Aorta (tissue), 5 donors: ENCODE measurements at regions not wholly inside any gene's neighbourhood (a gene's known extent, or its start where the extent isn't known, plus 50 kb on each side); places are given as distances from the start of the nearest gene placed in this dataset.
"Not testable (repeated sequence)": the region's sequence is repeated elsewhere in the genome, so short reads cannot be mapped to it uniquely, and the experiment has no call there.

ENCODE experiments used
- ATAC-seq: fragments of 200-7000 bp; cut with Tn5 transposase; one replicate; pipeline ENCODE4 v1.9.1; 2022; ENCODE audit warnings: moderate library complexity; ENCODE audit not compliant: low FRiP score
- DNase-seq, 2 donors: peaks; one replicate each; pipeline ENCODE4 v3.0.0-alpha.2; 2020
- H3K27ac ChIP-seq, 2 donors: one replicate each; pipeline ENCODE4 v1.5.1; 2013; ENCODE audit warnings: low read length in 2 of 2, mild to moderate bottlenecking in 2 of 2, moderate library complexity in 2 of 2, control low read depth in 1 of 2, inconsistent platforms in 1 of 2, low read depth in 1 of 2
- H3K27me3 ChIP-seq, 2 donors: one replicate each; pipeline ENCODE4 v1.6.1; 2013; ENCODE audit warnings: control low read depth in 1 of 2, low read length in 1 of 2, mild to moderate bottlenecking in 1 of 2, moderate library complexity in 1 of 2; ENCODE audit not compliant: insufficient read depth in 2 of 2, control insufficient read depth in 1 of 2
- H3K36me3 ChIP-seq, 2 donors: one replicate each; pipeline ENCODE4 v1.6.1; 2013; ENCODE audit warnings: control low read depth in 1 of 2, low read length in 1 of 2, mild to moderate bottlenecking in 1 of 2; ENCODE audit not compliant: insufficient read depth in 2 of 2, control insufficient read depth in 1 of 2
- H3K4me1 ChIP-seq, 2 donors: one replicate each; pipeline ENCODE4 v1.6.1; 2013; ENCODE audit warnings: low read length in 2 of 2, control low read depth in 1 of 2, mild to moderate bottlenecking in 1 of 2, moderate library complexity in 1 of 2; ENCODE audit not compliant: insufficient read depth in 2 of 2, control insufficient read depth in 1 of 2
- H3K4me3 ChIP-seq, 2 donors: one replicate each; pipeline ENCODE4 v1.5.1; 2013; ENCODE audit warnings: low read length in 2 of 2, control low read depth in 1 of 2, mild to moderate bottlenecking in 1 of 2
- H3K9me3 ChIP-seq: one replicate; pipeline ENCODE4 v1.6.1; 2013; ENCODE audit warnings: mild to moderate bottlenecking, low read length; ENCODE audit not compliant: control insufficient read depth
- WGBS, 2 donors: extraction: QIAGEN DNeasy Blood & Tissue Kit; methylation state at CpG; one replicate each; pipeline ENCODE4 v1.1.7; 2013; 5-methylcytosine and 5-hydroxymethylcytosine counted together
- intact Hi-C, 2 donors: fragments of 100-400 bp; cut with DNase I; formaldehyde crosslinking; loops; one replicate each; pipeline versions ENCODE4 v1.14.2 to v1.15.0; 2022
- donor health status: healthy with polysubstance abuse.
- donor health status: Bipolar disorder and iron deficiency.
- donor health status: DM: no; HTN: no; CAD: no.
- donor health status: DM: no; HTN: no; CAD: no.
- donor health status: DM: yes; HTN: yes; CAD: no.

- peaks cover 0 to 2% of the 10 kb centered on the region in 2 donors for H3K4me1 ChIP-seq
- intact Hi-C loops, result loop anchor here (1.0 to 2.0 kb wide), 4 partner anchors 19 to 106 kb away; partner anchors contain the start of gene PICALM (in 2 of the 2)
- peak; percentile 94 for ATAC-seq
Observed at GRCh38 chr11:86174101-86175046, 70.2 kb upstream of the EED start.

GRCh38 chr11:86172894-86173293 is 71.7 kb upstream of the EED start:
- no peak for DNase-seq
- ATAC-seq, result no peak
- H3K36me3 ChIP-seq, result no peaks in the 10 kb centered on the region
- H3K4me3 ChIP-seq, result no peak overlapping the region
- intact Hi-C loops, result no loop called here
- WGBS, 2 donors, result 73 to 93% methylated on average over 1 of the region's 1 CpG
- no peaks in the 10 kb centered on the region for H3K27me3 ChIP-seq
- no peak overlapping the region for H3K27ac ChIP-seq
- H3K4me1 ChIP-seq, result peaks cover 0 to 2% of the 10 kb centered on the region in 2 donors
- H3K9me3 ChIP-seq, result no peaks in the 10 kb centered on the region

More at GRCh38 chr11:86174101-86175046, 70.2 kb upstream of the EED start:
- 9 to 10% methylated on average over 8 of the region's 8 CpGs for WGBS, 2 donors
- H3K27me3 ChIP-seq, result no peaks in the 10 kb centered on the region
- H3K9me3 ChIP-seq, result no peaks in the 10 kb centered on the region
- H3K4me3 ChIP-seq, result no peak overlapping the region
- peak overlapping the region; percentile 29 to 84 for H3K27ac ChIP-seq
- no peaks in the 10 kb centered on the region for H3K36me3 ChIP-seq
- DNase-seq, result peak; percentile 92 to 93

DNA sequence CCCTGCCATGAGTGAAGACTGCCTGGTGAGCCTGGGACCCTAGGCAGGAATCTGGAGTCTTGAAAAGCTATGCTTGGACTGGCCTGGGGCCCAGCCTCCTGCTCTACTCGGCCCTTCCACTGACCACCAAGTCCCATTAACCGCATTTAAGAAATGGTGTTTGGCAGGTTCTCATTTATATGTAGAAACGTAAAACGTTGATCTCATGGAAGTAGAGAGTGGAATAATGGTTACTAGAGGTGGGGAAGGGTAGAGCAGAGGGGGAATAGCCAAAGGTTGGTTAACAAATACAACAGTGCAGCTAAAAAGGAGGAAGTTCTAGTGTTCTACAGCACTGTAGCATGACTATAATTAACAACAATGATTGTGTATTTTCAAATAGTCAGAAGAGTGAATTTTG is 72.9 kb upstream of the EED start:
- H3K9me3 ChIP-seq, result no peaks in the 10 kb centered on the region
- no peaks in the 10 kb centered on the region for H3K36me3 ChIP-seq
- ATAC-seq, result no peak
- no peak overlapping the region for H3K27ac ChIP-seq
- DNase-seq, result no peak
- 93 to 97% methylated on average over 4 of the region's 4 CpGs for WGBS, 2 donors
- intact Hi-C loops, result no loop called here
- H3K27me3 ChIP-seq, result no peaks in the 10 kb centered on the region
- peaks cover 0 to under 1% of the 10 kb centered on the region in 2 donors for H3K4me1 ChIP-seq
- H3K4me3 ChIP-seq, result no peak overlapping the region

GRCh38 chr11:86167499-86168164 is 76.9 kb upstream of the EED start:
- ATAC-seq (no peak), DNase-seq (peak in 1 of 2 donors; percentile 57)
- no peaks in the 10 kb centered on the region for H3K27me3 ChIP-seq
- peaks cover 0 to 2% of the 10 kb centered on the region in 2 donors for H3K4me1 ChIP-seq
- intact Hi-C loops, result no loop called here
- WGBS, 2 donors, result 45 to 46% methylated on average over 4 of the region's 4 CpGs
- no peak overlapping the region for H3K4me3 ChIP-seq
- no peaks in the 10 kb centered on the region for H3K9me3 ChIP-seq
- H3K27ac ChIP-seq, result no peak overlapping the region
- no peaks in the 10 kb centered on the region for H3K36me3 ChIP-seq

GRCh38 chr11:86166287-86166686 is 78.3 kb upstream of the EED start:
- H3K9me3 ChIP-seq, H3K36me3 ChIP-seq, H3K27ac ChIP-seq, H3K4me1 ChIP-seq, H3K4me3 ChIP-seq, DNase-seq, ATAC-seq, H3K27me3 ChIP-seq, intact Hi-C loops: not testable (repeated sequence)
- 98 to 100% methylated on average over 1 of the region's 1 CpG for WGBS, 2 donors

GRCh38 chr11:86164106-86164505 is 80.4 kb upstream of the EED start:
- Histone ChIP-seq H3K27ac (no peak overlapping the region), H3K36me3 (no peaks in the 10 kb centered on the region), H3K4me1 (peaks cover 0 to 2% of the 10 kb centered on the region in 2 donors), H3K27me3 (no peaks in the 10 kb centered on the region), H3K4me3 (no peak overlapping the region), H3K9me3 (no peaks in the 10 kb centered on the region)
- ATAC-seq (no peak), DNase-seq (no peak)
- intact Hi-C loops, result no loop called here
- 96 to 97% methylated on average over 2 of the region's 2 CpGs for WGBS, 2 donors

- 96 to 99% methylated on average over 6 of the region's 6 CpGs for WGBS, 2 donors
- intact Hi-C loops, DNase-seq, H3K4me3 ChIP-seq, H3K4me1 ChIP-seq, H3K9me3 ChIP-seq, H3K36me3 ChIP-seq, H3K27me3 ChIP-seq, H3K27ac ChIP-seq: not testable (repeated sequence)
- ATAC-seq, result peak; percentile 49
Observed at GRCh38 chr11:86163221-86163876, 81.2 kb upstream of the EED start.

GRCh38 chr11:86162239-86162638 is 82.3 kb upstream of the EED start:
- DNase-seq (peak in 1 of 2 donors; percentile 80), ATAC-seq (peak; percentile 65)
- Histone ChIP-seq H3K27ac (no peak overlapping the region), H3K4me3 (no peak overlapping the region), H3K27me3 (no peaks in the 10 kb centered on the region), H3K4me1 (peaks cover 0 to 2% of the 10 kb centered on the region in 2 donors), H3K36me3 (no peaks in the 10 kb centered on the region), H3K9me3 (no peaks in the 10 kb centered on the region)
- intact Hi-C loops, result no loop called here
- 55 to 59% methylated on average over 1 of the region's 1 CpG for WGBS, 2 donors
